A549 (cell line): ENCODE measurements at regions not wholly inside any gene's neighbourhood (a gene's known extent, or its start where the extent isn't known, plus 50 kb on each side); places are given as distances from the start of the nearest gene placed in this dataset.

Experiments
- MAZ ChIP-seq: fragments of 150-350 bp; IDR thresholded peaks from 2 replicates; pipeline ENCODE4 v1.6.1; 2014; ENCODE audit warnings: antibody characterized with exemption, low read depth, low read length, borderline replicate concordance
- TF ChIP-seq, protein P1 (sequence below): IDR thresholded peaks from 2 replicates; pipeline ENCODE4 v1.6.1; 2012

DNA sequence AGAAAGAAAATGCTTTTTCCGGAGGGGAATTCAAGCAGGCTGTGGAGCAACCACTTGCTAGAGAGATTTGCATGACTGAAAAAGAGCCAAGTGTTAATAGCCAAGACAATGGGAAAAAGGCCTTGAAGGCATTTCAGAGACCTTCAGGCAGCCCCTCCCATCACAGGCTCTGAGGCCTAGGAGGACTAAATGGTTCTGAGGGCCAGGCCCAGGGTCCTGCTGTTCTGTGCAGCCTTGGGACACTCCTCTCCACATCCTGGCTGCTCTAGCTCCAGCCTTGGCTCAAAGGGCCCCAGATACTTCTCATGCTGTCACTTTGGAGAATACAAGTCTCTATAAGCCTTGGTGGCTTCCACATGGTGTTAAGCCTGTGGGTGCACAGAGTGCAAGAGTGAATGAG, 81.8 kb downstream of the B3GNT2 start:
- no peak for TF ChIP-seq MAZ
- TF ChIP-seq, protein P1, sequence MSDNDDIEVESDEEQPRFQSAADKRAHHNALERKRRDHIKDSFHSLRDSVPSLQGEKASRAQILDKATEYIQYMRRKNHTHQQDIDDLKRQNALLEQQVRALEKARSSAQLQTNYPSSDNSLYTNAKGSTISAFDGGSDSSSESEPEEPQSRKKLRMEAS = no peak
